ENCODE measurements at regions not wholly inside any gene's neighbourhood (a gene's known extent, or its start where the extent isn't known, plus 50 kb on each side); places are given as distances from the start of the nearest gene placed in this dataset.
"Not testable (repeated sequence)": the region's sequence is repeated elsewhere in the genome, so short reads cannot be mapped to it uniquely, and the experiment has no call there.

GRCh38 chr9:95391271-95391670, 73.8 kb upstream of the FANCC start:
- CTCF ChIA-PET; DNase-seq (ENCODE audit: extremely low spot score); POLR2A ChIA-PET: not testable (repeated sequence)

- TF ChIP-seq FOXA1 (IDR thresholded peaks at IDR 0.05) (no peak), HDGF (IDR thresholded peaks at IDR 0.05; ENCODE audit: borderline replicate concordance) (no peak), SP1 (IDR thresholded peaks at IDR 0.05) (no peak), ZNF384 (IDR thresholded peaks at IDR 0.05) (no peak), ARNT (IDR thresholded peaks at IDR 0.05) (no peak), NFRKB (IDR thresholded peaks at IDR 0.05) (no peak), SUZ12 (IDR thresholded peaks at IDR 0.05) (no peak)
- POLR2A ChIA-PET: no interaction called here
- DNase-seq (ENCODE audit: extremely low spot score): no peak
- CTCF ChIA-PET: no interaction called here
Observed at GRCh38 chr9:95389373-95389772, 71.9 kb upstream of the FANCC start.

GRCh38 chr9:95386843-95387242, 69.3 kb upstream of the FANCC start:
- no peak for TF ChIP-seq SP1 (IDR thresholded peaks at IDR 0.05)
- TF ChIP-seq FOXM1 (IDR thresholded peaks at IDR 0.05; ENCODE audit: borderline replicate concordance): no peak
- TF ChIP-seq SUZ12 (IDR thresholded peaks at IDR 0.05): no peak
- no peak for TF ChIP-seq FOXA1 (IDR thresholded peaks at IDR 0.05)
- no peak for TF ChIP-seq FOXK2 (IDR thresholded peaks at IDR 0.05)
- no peak for TF ChIP-seq L3MBTL2 (conservative IDR thresholded peaks at IDR 0.05)
- no peak for TF ChIP-seq ELF4 (IDR thresholded peaks at IDR 0.05)
- TF ChIP-seq BHLHE40 (IDR thresholded peaks at IDR 0.05; ENCODE audit: borderline replicate concordance): no peak
- TF ChIP-seq TARDBP (IDR thresholded peaks at IDR 0.05): no peak
- TF ChIP-seq HDGF (IDR thresholded peaks at IDR 0.05; ENCODE audit: borderline replicate concordance): no peak
- no peak for TF ChIP-seq NFRKB (IDR thresholded peaks at IDR 0.05)
- TF ChIP-seq PKNOX1 (IDR thresholded peaks at IDR 0.05): no peak
- no peak for TF ChIP-seq ZNF384 (IDR thresholded peaks at IDR 0.05)
- CTCF ChIA-PET: no interaction called here
- DNase-seq (ENCODE audit: extremely low spot score): no peak
- POLR2A ChIA-PET: no interaction called here

GRCh38 chr9:95385521-95385920, 68.0 kb upstream of the FANCC start:
- POLR2A ChIA-PET: no interaction called here
- TF ChIP-seq ELF4 (IDR thresholded peaks at IDR 0.05) (no peak), HDGF (IDR thresholded peaks at IDR 0.05; ENCODE audit: borderline replicate concordance) (no peak), L3MBTL2 (conservative IDR thresholded peaks at IDR 0.05) (no peak), FOXK2 (IDR thresholded peaks at IDR 0.05) (no peak), TARDBP (IDR thresholded peaks at IDR 0.05) (no peak), BHLHE40 (IDR thresholded peaks at IDR 0.05; ENCODE audit: borderline replicate concordance) (no peak), CTBP1 (IDR thresholded peaks at IDR 0.05; ENCODE audit: borderline replicate concordance) (no peak), FOXA1 (IDR thresholded peaks at IDR 0.05) (no peak), SP1 (IDR thresholded peaks at IDR 0.05) (no peak), SUZ12 (IDR thresholded peaks at IDR 0.05) (no peak), ARNT (IDR thresholded peaks at IDR 0.05) (no peak), LEF1 (IDR thresholded peaks at IDR 0.05; ENCODE audit: borderline replicate concordance) (no peak), NFRKB (IDR thresholded peaks at IDR 0.05) (no peak), PKNOX1 (IDR thresholded peaks at IDR 0.05) (no peak), ZNF384 (IDR thresholded peaks at IDR 0.05) (no peak), FOXM1 (IDR thresholded peaks at IDR 0.05; ENCODE audit: borderline replicate concordance) (no peak)
- CTCF ChIA-PET: no interaction called here
- no peak for DNase-seq (ENCODE audit: extremely low spot score)

- ChIA-PET CTCF (no interaction called here), POLR2A (no interaction called here)
- DNase-seq (ENCODE audit: extremely low spot score): no peak
- TF ChIP-seq ELF4 (IDR thresholded peaks at IDR 0.05): no peak
- TF ChIP-seq ARNT (IDR thresholded peaks at IDR 0.05): no peak
- TF ChIP-seq LEF1 (IDR thresholded peaks at IDR 0.05; ENCODE audit: borderline replicate concordance): no peak
- TF ChIP-seq HDGF (IDR thresholded peaks at IDR 0.05; ENCODE audit: borderline replicate concordance): no peak
- TF ChIP-seq L3MBTL2 (conservative IDR thresholded peaks at IDR 0.05): no peak
- TF ChIP-seq BHLHE40 (IDR thresholded peaks at IDR 0.05; ENCODE audit: borderline replicate concordance): no peak
- TF ChIP-seq CTBP1 (IDR thresholded peaks at IDR 0.05; ENCODE audit: borderline replicate concordance): no peak
- no peak for TF ChIP-seq SP1 (IDR thresholded peaks at IDR 0.05)
- no peak for TF ChIP-seq NFRKB (IDR thresholded peaks at IDR 0.05)
Observed at GRCh38 chr9:95383845-95384244, 66.3 kb upstream of the FANCC start.

- ChIA-PET POLR2A (no interaction called here), CTCF (no interaction called here)
- DNase-seq (ENCODE audit: extremely low spot score): no peak
- no peak for TF ChIP-seq NFRKB (IDR thresholded peaks at IDR 0.05)
- no peak for TF ChIP-seq FOXA1 (IDR thresholded peaks at IDR 0.05)
- TF ChIP-seq FOXM1 (IDR thresholded peaks at IDR 0.05; ENCODE audit: borderline replicate concordance): no peak
- no peak for TF ChIP-seq SP1 (IDR thresholded peaks at IDR 0.05)
- TF ChIP-seq HDGF (IDR thresholded peaks at IDR 0.05; ENCODE audit: borderline replicate concordance): no peak
- TF ChIP-seq ELF4 (IDR thresholded peaks at IDR 0.05): no peak
- TF ChIP-seq FOXK2 (IDR thresholded peaks at IDR 0.05): no peak
- TF ChIP-seq ARNT (IDR thresholded peaks at IDR 0.05): no peak
- no peak for TF ChIP-seq LEF1 (IDR thresholded peaks at IDR 0.05; ENCODE audit: borderline replicate concordance)
- TF ChIP-seq L3MBTL2 (conservative IDR thresholded peaks at IDR 0.05): no peak
- TF ChIP-seq CTBP1 (IDR thresholded peaks at IDR 0.05; ENCODE audit: borderline replicate concordance): no peak
- TF ChIP-seq ZNF384 (IDR thresholded peaks at IDR 0.05): no peak
Observed at GRCh38 chr9:95383185-95383676, 65.7 kb upstream of the FANCC start.

GRCh38 chr9:95382433-95382832, 64.9 kb upstream of the FANCC start:
- CTCF ChIA-PET: no interaction called here
- DNase-seq (ENCODE audit: extremely low spot score): no peak

More at GRCh38 chr9:95382433-95382832, 64.9 kb upstream of the FANCC start:
- POLR2A ChIA-PET: no interaction called here
- no peak for TF ChIP-seq FOXK2 (IDR thresholded peaks at IDR 0.05)
- no peak for TF ChIP-seq ARNT (IDR thresholded peaks at IDR 0.05)
- no peak for TF ChIP-seq NFRKB (IDR thresholded peaks at IDR 0.05)
- no peak for TF ChIP-seq CTBP1 (IDR thresholded peaks at IDR 0.05; ENCODE audit: borderline replicate concordance)
- no peak for TF ChIP-seq FOXM1 (IDR thresholded peaks at IDR 0.05; ENCODE audit: borderline replicate concordance)
